ENCODE measurements at regions not wholly inside any gene's neighbourhood (a gene's known extent, or its start where the extent isn't known, plus 50 kb on each side); places are given as distances from the start of the nearest gene placed in this dataset.
A peak's percentile ranks its signal among the peaks of the same experiment; 100 is the strongest.
"Not testable (repeated sequence)": the region's sequence is repeated elsewhere in the genome, so short reads cannot be mapped to it uniquely, and the experiment has no call there.

- no peak for DNase-seq (ENCODE audit: low spot score)
Observed at GRCh38 chr18:43341014-43341413, 63.7 kb upstream of the SYT4 start.

- DNase-seq (ENCODE audit: low spot score) = no peak
Observed at GRCh38 chr18:43350176-43350575, 72.9 kb upstream of the SYT4 start.

DNA sequence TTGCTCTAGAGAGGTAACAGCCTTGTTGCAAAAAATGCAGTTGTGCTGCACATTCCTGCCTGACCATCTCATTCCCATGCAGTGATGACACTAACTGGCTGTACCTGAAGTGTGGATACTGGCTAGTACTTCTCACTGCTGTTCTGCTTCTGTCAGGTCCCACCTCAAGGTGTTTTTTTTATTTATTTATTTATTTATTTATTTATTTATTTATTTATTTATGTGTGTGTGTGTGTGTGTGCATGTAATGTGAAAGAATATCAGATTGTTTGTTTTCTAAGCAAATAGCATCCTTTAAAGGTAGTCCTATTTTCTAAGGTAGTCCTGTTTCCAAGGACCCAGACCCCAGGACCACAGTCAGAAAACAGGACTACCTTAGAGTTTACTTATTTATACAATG is 87.2 kb upstream of the SYT4 start:
- DNase-seq (ENCODE audit: low spot score) = no peak

GRCh38 chr18:43367895-43368294 is 90.6 kb upstream of the SYT4 start:
- DNase-seq (ENCODE audit: low spot score) = no peak

DNA sequence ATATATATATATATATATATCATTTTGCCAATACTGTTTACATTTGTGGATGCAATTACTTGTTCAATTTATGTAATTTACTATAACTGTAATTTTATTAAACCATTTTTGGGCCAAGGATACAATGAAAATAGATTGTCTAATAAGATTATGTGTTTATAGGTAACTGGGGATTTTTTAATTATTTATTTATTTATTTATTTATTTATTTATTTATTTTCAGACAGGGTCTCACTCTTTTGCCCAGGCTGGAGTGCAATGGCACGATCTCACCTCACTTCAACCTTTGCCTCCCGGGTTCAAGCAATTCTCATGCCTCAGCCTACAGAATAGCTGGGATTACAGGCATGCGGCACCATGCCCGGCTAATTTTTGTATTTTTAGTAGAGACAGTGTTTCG is 92.0 kb upstream of the SYT4 start:
- not testable (repeated sequence) for DNase-seq (ENCODE audit: low spot score)

GRCh38 chr18:43372773-43373172 is 95.5 kb upstream of the SYT4 start:
- DNase-seq (ENCODE audit: low spot score) = no peak

- DNase-seq (ENCODE audit: low spot score) = no peak
Observed at GRCh38 chr18:43380104-43380672, 102.9 kb upstream of the SYT4 start.

DNA sequence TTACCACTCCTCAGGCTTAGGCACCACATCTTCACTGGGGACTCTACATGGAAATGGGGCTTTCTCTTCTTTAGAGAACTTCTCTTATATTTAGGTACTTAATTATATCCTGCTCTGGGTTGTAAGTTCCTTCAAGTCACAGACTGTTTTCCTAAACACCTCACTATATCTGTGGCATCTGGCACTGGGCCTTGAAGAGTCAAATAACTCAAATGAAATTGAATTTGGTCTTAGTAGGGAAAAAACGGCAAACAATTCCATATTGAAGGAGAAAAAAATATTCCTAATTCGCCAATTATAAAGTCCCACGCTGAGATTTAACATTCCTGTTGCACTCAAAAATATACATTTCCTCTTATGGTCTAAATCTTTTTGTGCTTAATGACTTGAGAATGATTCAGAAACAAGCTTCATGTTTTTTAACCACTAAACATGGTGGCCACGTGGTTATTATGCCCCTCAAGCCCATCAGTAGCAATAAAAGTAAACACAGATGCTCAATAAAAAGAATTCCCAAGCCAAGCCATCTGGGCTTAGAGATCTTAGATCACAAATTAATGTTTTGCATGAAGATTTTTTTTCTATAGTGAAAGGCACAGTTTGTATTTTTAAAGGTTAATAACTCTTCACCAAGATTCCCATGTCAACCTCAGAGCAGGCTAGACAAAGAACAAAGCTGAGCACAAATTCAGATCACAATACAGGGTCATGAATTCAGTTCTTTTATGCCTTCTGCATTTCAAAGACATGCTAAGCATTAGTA is 105.5 kb upstream of the SYT4 start:
- DNase-seq (ENCODE audit: low spot score) = no peak

GRCh38 chr18:43389163-43389562 is 111.9 kb upstream of the SYT4 start:
- no peak for DNase-seq (ENCODE audit: low spot score)

DNA sequence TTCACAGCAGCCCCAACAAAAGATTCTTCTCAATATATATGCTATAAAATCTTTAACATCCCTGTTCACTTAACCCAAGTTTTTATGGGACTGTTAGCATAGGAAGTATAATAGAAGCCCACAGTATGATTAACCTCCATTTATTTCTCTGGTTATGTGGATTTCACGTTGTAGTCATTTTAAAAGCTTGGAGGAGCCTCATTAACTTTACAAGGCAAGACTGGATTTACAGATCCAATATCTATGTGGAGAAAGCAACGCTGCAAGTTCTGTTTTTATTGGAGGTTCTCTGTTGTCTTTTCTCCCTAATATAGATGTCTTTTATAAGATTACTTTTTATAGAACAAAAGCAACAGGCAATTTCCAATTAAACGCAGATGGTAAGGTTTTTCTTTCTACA is 114.9 kb upstream of the SYT4 start:
- no peak for DNase-seq (ENCODE audit: low spot score)

GRCh38 chr18:43393174-43393573 is 115.9 kb upstream of the SYT4 start:
- no peak for DNase-seq (ENCODE audit: low spot score)

DNA sequence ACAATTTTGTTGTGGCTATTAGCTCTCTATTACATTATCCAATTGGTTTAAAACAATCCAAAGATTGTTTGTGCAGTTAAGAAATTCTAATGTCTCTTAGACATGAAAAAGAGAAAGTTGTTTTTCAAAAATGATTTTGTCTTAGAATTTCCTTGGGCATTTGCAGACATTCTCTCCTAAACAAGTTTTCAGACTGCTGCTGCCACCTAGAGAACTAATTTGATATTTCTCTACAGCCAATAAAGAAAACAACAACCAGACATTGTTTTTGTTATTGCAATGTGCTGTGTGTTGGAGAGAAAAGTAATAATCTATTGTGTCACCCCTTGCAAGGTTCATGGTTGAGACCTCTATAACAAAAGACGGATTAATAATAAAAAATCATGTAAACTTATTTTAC is 119.0 kb upstream of the SYT4 start:
- no peak for DNase-seq (ENCODE audit: low spot score)

- no peak for DNase-seq (ENCODE audit: low spot score)
Observed at GRCh38 chr18:43398601-43399000, 121.3 kb upstream of the SYT4 start.

DNA sequence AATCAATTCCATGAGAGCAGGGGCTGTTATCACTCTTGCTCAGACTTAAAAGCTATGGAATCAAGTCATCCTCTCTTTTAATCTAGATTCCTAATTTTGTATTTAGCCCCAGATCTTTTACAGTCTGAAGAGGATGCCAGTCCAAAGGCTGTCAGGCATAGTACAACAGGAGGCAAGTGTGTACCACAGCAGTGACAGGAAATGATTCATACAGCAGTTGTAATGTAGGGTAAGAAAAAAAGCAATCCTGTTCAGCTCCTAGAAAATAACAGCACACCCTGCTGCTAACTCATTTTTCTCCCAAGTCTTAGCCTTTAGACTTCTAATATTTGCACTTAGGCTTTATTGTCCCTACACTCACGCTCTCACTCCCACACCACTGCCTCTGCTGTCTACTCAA is 127.8 kb upstream of the SYT4 start:
- peak; percentile 13 for DNase-seq (ENCODE audit: low spot score)

GRCh38 chr18:43414006-43414405 is 136.7 kb upstream of the SYT4 start:
- DNase-seq (ENCODE audit: low spot score) = no peak

DNA sequence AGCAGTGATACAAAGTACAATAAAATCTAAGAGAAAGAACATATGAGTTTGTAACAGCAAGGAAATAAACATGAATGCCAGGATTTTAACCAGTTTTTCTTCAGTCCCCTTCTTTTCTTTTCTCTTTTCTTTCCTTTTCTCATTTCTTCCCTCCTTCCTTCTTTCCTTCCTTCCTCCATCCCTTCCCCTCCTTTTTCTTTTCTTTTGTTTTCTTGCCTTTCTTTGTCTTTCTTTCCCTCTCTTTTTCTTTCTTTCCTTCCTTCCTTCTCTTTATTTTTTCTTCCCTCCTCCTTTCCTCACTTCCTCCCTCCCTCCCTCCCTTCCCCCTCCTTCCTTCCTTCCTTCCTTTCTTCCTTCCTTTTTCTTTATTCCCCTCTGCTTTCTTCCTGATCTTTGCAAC is 142.8 kb upstream of the SYT4 start:
- DNase-seq (ENCODE audit: low spot score) = no peak

DNA sequence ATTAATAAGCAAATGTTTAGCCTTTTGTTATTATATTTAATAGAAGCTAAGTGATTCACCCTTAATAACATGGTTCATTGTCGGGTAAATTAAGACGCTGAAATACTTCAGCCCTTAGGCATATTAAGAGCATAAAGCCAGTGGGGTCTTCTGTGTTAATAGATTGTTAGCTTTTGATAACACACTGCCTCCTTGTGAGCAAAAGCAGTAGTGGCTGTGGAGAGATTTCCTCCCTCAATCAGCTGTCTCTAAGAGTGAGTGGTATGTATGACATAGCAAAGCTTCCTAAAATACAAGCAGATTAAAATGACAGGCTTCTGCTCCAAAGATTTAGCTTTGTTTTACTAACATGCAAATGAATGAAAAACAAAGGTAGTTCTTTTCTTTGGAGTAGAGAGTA is 143.7 kb upstream of the SYT4 start:
- no peak for DNase-seq (ENCODE audit: low spot score)

- DNase-seq (ENCODE audit: low spot score) = peak; percentile 0
Observed at GRCh38 chr18:43422518-43422917, 145.2 kb upstream of the SYT4 start.

DNA sequence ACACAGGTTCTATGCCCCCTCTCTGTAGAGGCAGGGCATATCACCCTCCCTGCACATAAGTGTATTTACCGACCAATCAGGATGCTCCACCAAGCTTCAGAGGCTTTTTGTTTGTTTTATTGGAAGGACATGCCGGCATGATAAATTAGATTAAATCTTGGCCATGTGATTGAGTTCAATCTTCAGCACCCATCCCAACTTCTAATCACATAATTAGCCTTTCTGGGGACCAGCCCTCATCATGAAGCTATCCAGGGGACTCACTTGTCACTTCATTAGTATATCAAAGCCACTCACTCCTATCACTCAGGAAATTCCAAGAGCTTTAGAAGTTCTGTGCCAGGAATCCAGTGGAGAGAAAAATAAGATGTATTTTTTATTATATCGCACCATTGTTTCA is 158.6 kb upstream of the SYT4 start:
- DNase-seq (ENCODE audit: low spot score) = no peak

DNA sequence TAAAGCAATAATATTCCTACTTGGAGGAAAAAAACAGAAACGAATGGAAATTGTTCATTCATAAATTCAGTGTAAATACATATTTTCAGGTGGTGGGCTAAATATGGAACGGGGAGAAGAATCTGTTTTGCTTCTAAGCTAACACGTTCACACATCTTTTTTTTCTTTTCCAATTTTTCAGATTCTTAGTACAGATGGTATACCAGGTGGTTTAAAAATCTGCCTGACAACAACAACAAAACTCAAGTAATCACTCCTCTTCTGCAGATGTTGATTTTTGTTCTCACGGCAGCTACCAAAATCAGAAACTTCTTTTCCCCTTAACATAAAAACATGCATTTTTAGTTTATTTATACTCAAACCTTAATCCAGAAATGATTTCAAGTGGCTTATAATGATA is 164.8 kb upstream of the SYT4 start:
- DNase-seq (ENCODE audit: low spot score) = no peak

DNA sequence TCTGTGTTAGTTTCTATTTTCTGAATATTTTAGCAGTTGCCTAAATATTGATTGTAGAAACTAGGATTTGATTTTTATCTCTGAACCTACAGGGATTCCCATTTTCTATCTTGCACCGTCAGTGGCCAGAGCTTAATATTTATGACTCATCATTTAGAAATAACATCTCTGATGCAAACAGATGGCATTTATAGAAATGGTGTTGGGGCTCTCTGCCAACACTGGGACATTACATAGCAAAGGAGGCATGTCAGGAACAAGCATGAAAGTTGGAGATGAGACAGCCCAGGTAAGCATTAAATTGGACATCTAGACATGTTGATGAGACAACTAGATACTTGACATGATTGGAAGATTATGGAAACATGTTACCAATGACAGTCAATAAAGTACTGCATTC is 165.3 kb upstream of the SYT4 start:
- no peak for DNase-seq (ENCODE audit: low spot score)

DNA sequence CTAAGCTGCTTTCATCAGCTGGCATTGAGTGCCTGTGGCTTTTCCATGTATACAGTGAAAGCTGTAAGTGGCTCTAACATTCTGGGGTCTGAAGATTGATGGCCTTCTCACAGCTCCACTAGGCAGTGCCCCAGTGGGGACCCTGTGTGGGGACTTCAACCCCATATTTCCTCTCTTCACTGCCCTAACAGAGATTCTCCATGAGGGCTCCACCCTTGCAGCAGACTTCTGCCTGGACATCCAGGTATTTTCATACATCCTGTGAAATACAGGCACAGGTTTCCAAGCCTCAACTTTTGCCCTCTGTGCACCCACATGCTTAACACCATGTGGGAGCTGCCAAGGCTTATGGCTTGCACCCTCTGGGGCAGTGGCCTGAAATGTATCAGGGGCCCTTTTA is 188.2 kb upstream of the SYT4 start:
- no peak for DNase-seq (ENCODE audit: low spot score)

- no peak for DNase-seq (ENCODE audit: low spot score)
Observed at GRCh38 chr18:43471873-43472272, 194.6 kb upstream of the SYT4 start.

DNA sequence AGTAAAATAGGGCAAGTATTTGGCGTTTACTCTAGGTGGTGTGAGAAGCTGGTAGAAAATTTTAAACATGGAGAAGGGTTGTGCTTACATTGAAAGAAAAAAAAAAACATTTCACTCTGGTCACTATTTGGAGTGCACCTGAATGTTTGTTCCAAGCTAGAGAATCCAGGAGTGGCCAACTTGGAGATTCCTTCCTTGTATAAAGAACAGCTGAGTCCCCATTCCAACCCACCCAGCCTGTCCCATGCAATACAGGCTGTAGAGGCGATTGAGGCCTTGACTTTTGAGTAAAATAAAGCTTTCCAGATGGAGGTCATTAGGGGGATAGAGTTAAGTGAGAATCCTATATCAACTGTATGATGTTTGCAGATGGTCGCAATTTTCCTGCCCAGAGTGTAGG is 203.8 kb upstream of the SYT4 start:
- DNase-seq (ENCODE audit: low spot score) = no peak

All from A172 (cell line).